SW 1271 (cell line): ENCODE measurements at regions not wholly inside any gene's neighbourhood (a gene's known extent, or its start where the extent isn't known, plus 50 kb on each side); places are given as distances from the start of the nearest gene placed in this dataset.

Experiments
- DNase-seq, 2 experiments: peaks; one replicate each; lab custom pipeline; 2025; lab: John Stamatoyannopoulos, UW

DNA sequence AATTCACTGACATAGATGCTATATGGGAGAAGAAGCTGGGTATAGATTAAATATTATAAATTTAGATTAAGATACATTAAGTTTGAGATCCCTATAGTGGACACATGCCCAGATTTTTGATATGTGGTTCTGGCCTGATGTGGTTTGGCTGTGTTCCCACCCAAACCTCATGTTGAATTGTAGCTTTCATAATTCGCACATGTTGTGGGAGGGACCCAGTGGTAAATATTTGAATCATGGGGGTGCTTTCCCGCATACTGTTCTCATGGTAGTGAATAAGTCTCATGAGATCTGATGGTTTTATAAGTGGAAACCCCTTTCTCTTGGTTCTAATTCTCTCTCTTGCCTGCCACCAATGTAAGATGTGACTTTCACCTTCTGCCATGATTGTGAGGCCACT lies 189.4 kb upstream of the CD96 start:
- no peak for DNase-seq

DNA sequence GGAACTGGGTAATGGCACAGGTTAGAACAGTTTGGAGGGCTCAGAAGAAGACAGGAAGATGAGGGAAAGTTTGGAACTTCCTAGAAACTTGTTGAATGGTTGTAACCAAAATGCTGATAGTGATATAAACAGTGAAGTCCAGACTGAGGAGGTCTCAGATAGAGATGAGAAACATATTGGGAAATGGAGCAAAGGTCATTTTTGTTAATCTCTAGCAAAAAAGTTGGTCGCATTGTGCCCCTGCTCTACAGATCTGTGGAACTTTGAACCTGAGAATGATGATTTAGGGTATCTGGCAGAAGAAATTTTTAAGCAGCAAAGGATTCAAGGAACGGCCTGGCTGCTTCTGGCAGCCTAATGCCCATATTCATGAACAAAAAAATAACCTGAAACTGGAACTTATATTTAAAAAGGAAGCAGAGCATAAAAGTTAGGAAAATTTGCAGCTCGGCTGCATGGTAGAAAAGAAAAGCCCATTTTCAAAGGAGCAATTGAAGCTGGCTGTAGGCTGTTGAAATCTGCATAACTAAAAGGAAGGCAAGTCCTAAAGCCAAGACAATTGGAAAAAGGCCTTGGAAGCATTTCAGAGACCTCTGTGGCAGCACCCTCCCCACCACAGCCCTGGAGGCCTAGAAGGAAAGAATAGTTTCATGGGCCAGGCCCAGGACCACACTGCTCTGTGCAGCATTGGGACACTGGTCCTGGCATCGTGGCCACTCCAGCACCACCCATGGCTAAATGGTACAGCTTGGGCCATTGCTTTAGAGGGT lies 182.6 kb upstream of the CD96 start:
- no peak for DNase-seq

DNA sequence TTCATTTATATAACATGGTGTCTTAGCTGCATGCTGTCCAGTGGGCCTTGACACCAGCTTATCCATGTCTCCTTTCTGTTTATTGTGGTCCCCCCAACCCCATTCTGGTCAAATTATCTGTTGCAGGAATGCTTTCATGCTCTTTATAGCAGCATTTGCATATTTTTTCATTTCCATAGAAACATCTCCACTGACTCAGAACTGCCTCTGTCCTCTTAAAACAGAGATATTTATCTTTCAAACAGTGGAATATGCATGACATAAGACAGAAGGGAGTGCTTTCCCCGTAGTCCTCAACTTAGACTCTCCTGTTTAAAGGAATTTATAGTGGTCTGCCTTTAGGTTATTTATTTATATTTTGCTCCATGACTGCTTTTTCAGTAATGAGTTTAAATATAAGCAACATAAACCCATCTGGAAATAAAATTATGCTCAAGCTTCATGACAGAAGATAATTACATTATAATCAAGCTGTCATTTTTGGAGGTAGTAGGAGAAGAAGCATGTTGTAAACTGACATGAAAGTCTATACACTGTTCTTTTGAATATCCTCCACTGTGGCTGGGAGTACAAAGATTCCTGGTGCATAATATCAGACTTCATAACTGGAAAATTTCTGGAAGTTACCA lies 179.5 kb upstream of the CD96 start:
- DNase-seq = no peak

DNA sequence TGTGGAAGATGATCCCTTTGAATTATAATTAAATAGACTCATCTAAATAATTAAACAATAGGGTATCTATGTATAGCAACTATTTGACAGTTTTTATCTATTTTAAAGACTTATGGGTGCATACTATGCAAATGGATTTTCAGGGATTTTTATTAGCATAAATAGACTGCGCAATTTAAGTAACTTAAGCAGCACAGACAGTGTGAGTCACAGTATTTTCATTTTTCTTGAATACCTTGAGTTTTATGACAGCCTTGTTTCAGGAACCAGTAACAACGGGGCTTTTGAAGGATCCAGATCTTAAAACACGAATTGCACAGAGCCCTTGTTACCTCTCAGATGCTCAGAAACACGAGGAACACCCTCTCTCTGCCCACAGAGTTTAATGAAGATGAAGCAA lies 175.5 kb upstream of the CD96 start:
- no peak for DNase-seq

DNA sequence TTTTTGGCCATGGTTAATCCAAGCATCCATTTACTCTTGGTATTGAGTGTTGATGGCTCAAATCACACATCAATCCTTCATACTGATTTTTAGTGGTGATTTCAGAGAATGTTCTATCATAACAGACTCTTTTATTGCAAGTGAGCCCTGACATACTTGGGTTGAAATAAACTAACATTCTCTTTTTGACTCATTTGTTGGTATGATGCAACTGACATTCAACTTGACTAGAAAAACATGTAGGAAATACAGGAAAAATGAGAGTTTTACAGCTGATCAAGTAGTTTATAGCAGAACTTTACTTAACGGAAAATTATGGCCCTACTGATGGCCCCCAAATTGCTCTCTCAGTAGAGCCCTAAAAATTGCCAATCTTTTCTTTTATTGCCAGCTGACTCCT lies 173.9 kb upstream of the CD96 start:
- no peak for DNase-seq

DNA sequence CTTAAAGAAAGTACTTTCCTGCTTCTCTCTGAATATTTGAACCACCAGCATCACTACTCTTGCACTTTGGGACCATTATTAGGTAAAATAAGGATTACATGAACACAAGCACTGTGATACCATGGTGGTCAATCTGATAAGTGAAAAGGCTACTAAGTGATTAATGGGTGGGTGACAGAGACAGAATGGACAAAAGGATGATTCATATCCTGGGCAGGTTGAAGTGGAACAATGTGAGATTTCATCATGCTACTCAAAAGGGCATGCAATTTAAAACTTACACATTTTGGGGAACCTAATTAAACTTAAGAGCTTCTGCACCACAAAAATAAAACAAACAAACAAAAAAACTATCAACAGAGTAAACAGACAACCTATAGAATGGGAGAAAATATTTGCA lies 172.0 kb upstream of the CD96 start:
- DNase-seq = no peak

DNA sequence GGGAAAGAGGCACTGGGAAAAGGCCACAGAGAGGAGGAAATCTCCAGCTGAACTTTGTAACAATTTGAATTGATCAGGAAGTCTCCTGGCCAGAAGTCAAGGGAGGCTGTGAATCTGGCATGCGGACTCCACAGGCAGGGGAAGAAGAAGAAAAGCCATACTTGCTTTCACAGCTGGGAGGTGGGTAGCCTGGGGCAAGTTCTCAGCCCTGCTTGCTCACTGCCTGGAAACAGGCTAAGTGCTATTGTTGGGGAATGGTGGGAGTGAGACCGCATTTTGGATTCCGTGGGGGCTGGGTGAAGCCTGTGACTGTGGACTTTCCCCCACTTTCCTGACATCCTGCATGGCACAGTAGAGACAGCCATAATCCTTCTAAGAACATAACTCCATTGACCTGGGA lies 168.8 kb upstream of the CD96 start:
- DNase-seq = no peak

DNA sequence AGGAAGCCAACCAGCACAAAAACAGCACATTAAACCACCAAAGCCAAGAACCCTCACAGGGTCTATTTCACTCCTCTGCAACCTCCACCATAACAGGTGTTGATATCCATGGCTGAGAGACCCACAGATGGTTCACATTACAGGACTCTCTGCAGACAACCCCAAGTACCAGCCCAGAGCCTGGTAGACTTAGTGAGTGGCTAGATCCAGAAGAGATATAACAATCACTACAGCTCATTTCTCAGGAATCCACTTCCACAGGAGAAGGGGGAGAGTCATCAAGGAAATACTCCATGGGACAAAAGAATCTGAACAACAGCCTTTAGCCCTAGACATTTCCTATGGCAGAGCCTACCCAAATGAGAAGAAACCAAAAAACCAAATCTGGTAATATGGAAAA lies 168.1 kb upstream of the CD96 start:
- DNase-seq = no peak

DNA sequence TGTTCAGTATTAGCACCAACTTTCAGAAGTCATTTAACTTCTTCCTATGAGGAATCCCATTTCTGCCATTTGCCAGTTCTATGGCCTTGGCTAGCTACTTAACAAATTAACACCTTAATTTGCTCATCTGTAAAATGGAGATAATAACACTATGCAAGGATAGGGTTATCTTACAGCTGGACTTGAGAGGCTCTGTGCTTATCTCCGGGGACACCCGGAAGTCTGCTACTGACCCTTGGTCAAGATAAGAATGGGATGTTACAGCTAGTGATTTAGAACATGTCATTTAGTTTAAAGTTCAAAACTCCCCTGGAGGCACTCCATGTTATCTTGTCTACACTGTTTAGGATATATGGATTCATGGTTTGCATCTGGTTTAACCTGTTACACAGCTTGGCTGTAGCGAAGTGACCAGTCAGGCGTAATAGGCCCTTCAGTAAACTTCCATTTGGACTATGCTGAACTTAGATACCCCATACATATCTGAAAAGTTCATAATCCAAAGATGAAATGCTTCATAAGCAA lies 156.0 kb upstream of the CD96 start:
- no peak for DNase-seq

DNA sequence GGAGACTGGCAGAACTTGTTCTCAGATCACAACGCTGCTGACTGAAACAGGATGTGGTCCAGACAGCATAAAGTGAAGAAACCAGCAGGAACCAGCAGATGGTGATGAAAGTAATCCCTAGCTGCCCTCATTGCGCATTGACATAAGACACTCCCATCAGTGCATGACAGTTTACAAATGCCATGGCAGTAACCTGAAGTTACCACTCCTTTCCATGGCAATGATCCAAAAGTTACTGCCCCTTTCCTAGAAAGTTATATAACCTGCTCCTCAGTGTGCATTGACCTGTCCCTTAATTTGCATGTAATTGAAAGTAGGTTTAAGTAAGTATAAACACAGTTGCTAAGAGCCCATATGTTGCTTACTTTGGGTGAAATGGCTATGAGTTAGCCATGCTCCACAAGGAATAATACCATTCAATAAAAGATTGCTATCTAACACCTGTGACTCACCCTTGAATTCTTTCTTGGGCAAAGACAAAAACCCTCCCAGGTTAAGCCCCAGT lies 149.1 kb upstream of the CD96 start:
- no peak for DNase-seq

DNA sequence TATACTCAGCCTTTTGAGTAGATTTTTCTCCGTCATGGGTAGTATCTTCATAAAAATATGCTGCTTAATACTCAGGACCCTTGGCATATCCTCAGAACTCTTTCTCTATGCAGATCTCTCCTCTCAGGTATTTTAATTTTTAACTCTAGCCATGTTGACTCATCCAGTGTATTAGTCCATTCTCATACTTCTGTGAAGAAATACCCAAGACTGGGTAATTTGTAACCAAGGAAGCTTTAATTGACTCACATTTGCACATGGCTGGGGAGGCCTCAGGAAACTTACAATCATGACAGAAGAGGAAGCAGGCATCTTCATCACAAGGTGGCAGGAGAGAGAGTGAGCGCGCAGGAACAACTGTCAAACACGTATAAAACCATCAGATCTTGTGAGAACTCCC lies 129.3 kb upstream of the CD96 start:
- DNase-seq = no peak

DNA sequence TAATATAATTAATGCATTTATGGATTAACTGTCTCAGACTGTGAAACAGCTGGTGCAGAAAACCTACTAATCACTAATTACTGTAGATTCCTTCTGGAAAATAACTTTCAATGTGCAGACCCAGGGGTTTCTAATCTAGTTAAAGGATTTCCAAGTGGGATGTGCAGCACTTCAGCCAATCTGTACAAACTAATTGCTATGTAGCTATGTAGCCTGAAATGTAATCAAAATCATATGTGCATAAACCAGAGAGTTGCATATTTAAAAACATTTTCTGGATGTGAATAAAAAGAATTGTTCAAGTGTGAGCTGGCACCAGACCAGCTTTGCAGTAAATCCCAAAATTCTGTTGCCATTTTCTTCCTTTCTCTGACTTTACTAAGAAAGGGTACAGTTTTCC lies 127.5 kb upstream of the CD96 start:
- DNase-seq = no peak

DNA sequence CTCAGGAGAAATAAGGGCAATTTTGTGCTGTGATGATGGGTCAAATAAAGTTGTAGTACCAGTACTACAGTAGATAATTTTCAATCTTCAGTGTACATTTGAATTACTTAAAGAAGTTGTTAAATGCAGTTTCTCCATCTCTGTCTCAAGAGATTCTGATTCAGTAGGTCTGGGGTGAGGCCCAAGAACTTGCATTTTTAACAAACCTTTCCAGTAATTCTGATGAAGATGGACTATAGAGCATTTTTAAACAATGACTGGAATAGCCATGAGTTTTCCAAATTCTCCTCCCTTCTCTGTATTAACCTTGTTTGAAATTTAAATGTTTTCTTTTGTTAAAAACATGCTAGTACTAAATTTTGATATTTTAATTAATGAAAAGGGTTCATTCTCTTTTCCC lies 127.0 kb upstream of the CD96 start:
- no peak for DNase-seq

DNA sequence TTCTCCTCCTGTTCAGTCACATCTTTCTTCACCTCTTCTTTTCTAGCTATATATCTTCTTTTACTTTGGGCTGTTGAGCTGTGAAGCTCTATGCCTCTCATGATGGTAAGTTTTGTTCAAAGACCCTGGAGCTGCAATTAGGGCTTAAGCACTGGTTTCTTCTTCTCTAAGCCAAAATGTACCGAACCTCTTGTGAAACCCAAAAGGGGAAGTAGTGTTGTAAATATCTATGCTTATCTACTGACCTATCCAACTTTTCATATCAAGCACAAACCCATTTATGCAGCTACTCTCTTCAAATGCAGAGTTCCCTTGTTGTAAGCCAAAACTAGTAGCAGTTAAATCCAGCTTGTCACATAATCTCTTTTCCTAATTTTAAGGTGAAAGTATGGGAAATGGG lies 123.6 kb upstream of the CD96 start:
- no peak for DNase-seq

DNA sequence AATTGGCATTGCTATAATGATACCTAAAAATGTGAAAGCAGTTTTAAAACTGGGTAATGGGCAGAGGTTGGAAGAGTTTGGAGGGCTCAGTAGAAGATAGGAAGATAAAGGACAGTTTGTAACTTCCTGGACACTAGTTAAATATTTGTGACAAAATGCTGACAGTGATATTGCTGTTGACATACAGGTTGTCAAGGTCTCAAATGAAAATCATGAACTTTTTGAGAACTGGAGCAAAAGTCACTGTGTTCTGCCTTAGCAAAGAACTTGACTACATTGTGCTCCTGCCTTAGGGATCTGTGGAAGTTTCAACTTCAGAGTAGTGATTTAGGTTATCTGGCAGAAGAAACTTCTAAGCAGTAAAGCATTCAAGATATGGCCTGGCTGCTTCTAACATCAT lies 113.7 kb upstream of the CD96 start:
- DNase-seq = no peak

DNA sequence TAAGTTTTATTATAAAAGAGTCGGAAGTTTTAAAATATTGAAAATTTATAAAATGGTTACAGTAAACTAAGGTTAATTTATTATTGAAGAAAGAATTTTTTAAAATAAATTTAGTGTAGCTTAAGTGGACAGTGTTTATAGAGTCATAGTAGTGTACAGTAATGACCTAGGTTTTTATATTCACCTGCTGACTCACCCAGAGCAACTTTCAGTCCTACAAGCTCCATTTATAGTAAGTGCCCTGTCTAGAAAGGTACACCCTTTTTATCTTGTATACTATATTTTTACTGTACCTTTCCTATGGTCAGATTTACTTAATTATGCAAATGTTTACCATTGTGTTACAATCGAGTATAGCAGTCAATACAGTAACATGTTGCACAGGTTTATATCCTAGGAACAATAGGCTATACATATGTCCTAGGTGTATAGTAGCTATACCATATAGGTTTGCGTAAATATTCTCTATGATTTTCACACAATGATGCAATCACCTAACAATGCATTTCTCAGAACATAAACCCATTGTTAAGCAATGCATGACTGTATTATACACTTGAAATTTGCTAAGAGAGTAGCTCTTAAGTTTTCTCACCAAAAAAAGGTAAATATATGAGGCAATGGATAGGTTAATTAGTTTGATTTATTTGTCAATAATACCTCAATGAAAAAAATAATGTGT lies 106.9 kb upstream of the CD96 start:
- no peak for DNase-seq

DNA sequence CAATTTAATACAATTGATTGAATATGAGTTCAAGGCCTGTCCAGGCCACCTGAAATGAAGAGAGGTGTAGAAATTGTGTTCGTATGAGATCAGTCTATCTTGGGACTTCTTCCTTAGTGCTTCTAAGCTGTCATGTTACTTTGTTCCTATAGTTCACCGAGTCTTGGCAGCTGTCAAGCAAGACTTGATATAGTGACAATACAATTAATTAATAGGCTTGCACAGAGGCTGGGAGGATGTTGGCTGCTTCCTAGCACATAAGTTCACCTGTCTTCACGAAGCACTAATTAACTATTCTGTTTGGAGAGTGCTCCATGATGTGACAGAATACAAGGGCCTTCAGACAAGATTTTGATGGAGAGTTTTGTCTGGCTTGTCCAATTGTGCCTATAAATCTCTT lies 103.7 kb upstream of the CD96 start:
- DNase-seq = no peak

DNA sequence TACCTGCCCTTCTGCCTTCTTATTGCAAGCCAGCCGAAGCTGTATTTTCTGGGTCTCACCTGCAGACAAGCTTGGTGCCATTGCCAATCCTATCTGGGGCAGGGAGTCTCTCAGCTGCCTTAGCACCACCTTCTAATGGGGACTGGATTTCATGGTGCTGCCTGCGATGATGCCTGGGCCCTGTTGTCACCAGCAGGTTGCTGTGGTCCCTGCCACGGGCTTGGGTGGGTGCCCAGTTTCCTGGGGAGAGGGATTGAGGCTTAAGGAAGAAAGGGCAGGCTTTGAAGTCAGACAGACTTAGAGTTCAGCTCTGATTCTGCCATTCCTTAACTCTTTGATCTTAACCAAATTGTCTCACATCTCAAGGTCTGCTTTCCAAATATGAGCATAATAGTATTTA lies 87.4 kb upstream of the CD96 start:
- DNase-seq = no peak

DNA sequence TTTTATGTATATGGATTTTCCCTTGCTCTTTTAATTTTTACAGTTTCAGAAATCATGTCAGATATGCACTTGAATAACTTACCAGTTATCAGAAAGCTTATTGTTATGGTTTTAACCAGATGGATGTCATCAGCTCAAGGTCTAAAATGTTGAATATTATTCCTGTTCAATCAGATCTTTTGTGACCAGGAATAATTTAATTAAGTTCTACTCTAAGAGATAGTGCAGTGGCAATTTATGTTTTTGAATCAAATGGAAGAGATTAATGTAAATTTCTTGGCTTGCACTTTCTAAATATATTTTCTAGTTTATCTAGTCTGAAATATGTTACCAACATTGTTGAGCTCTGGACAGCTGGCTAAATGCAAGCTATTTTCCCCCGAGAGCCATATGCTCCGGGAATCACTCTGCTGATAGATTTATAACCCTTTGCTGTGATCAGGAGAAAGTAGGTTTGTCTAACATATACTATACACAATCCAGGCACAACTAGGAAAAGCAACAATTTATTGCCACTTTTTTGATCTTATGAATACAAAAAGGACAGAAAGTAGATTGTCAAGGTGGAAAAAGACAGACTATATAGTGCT lies 76.8 kb upstream of the CD96 start:
- no peak for DNase-seq

DNA sequence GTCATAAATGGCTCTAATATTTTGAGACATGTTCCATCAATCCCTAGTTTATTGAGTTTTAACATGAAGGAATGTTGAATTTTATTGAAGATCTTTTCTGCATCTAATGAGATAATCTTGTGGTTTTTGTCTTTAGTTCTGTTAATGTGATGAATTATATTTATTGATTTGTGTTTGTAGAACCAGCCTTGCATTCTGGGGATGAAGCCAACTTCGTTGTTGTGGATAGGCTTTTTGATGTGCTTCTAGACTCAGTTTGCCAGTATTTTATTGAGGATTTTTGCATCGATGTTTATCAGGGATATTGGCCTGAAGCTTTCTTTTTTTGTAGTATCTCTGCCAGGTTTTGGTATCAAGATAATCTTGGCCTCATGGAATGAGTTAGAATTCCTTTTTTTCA lies 72.0 kb upstream of the CD96 start:
- DNase-seq = no peak

DNA sequence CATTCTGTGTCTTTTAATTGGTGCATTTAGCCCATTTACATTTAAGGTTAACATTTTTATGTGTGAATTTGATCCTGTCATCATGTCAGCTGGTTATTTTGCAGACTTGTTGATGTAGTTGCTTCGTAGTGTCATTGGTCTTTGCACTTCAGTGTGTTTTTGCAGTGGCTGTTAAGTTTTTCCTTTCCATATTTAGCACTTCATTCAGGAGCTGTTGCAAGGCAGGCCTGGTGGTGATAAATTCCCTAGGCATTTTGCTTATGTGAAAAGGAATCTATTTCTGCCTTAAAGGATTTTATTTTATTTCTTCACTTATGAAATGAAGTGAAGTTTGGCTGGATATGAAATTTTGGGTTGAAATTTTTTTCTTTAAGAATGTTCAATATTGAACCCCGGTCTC lies 70.2 kb upstream of the CD96 start:
- no peak for DNase-seq

DNA sequence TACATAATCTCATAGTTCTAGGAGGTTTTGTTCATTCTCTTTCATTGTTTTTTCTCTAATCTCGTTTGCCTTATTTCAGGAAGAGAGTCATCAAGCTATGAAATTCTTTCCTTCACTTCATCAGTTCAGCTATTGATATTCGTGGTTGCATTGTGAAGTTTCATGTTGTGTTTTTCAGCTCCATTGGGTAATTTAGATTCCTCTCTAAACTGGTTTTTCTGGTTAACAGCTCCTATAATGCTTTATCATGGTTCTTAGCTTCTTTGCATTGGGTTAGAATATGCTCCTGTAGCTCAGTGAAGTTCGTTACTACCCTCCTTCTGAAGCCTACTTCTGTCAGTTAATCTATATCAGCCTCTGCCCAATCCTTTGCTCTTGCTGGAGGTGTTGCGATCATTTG lies 69.4 kb upstream of the CD96 start:
- no peak for DNase-seq

DNA sequence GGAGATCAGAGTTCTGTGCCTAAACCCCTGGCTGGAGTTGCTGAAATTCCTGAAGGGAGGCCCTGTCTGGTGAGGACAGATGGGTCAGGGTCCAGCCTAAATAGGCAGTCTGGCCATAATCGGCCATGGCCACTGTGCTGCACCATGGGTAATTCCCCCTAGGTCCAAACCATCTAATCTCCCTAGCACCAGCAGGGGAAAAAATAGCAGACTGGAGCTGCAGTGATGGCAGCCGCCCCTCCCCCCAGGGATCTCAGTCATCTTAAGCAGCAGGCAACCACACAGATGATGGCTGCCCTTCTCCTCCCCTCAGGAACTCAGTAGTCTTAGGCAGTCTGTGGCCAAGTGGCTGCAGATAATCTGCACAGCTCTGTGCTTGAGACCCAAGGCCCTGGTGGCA lies 68.4 kb upstream of the CD96 start:
- DNase-seq = no peak
